ENCODE measurements at regions not wholly inside any gene's neighbourhood (a gene's known extent, or its start where the extent isn't known, plus 50 kb on each side); places are given as distances from the start of the nearest gene placed in this dataset.

GRCh38 chr10:117875793-117876192 is 170.9 kb downstream of the RAB11FIP2 start:
- TF ChIP-seq CTCF (conservative IDR thresholded peaks at IDR 0.05; ENCODE audit: low read depth), result no peak
- no peak overlapping the region for H3K27ac ChIP-seq
- DNase-seq (ENCODE audit: low spot score), result no peak
- ChIA-PET CTCF (interaction anchor here (0.6 kb wide), 1 partner anchor 342 kb away, joined by 3 read pairs; no protein-coding TSS in a partner anchor), POLR2A (ENCODE audit: low non-redundant PET) (no interaction called here)

- ChIA-PET CTCF (interaction anchor here (0.6 kb wide), 1 partner anchor 342 kb away, joined by 3 read pairs; no protein-coding TSS in a partner anchor), POLR2A (ENCODE audit: low non-redundant PET) (no interaction called here)
- no peak for TF ChIP-seq CTCF (conservative IDR thresholded peaks at IDR 0.05; ENCODE audit: low read depth)
- H3K27ac ChIP-seq, result no peak overlapping the region
- DNase-seq (ENCODE audit: low spot score), result no peak
These were observed 170.5 kb downstream of the RAB11FIP2 start for GRCh38 chr10:117876210-117876609.

DNA sequence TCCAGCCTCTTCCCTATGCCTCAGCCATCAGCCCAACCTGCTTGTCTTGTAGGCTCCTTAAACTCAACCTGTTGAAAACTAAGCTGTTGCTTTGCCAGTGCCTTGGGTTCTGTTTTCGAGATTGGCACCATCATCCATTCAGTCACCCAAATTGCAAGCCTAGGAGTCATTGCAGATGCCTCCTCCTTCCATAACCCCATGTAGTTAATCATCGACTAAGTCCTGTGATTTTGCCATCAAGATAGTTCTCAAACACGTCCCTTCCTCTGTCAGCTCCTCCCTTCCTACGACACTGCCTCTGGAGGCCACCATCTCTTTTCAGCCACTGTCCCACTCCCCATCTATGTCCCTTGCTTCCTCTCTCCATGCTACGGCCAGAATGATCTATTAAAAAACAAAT is 168.1 kb downstream of the RAB11FIP2 start:
- no peak for DNase-seq (ENCODE audit: low spot score)
- POLR2A ChIA-PET (ENCODE audit: low non-redundant PET), result no interaction called here
- no peak overlapping the region for H3K27ac ChIP-seq
- TF ChIP-seq CTCF (conservative IDR thresholded peaks at IDR 0.05; ENCODE audit: low read depth), result no peak
- CTCF ChIA-PET, result interaction anchor here (0.7 to 0.8 kb wide), 2 partner anchors 563 to 1115 kb away, joined by 3 read pairs; no protein-coding TSS in a partner anchor

GRCh38 chr10:117884093-117884492 is 162.6 kb downstream of the RAB11FIP2 start:
- no peak for DNase-seq (ENCODE audit: low spot score)
- POLR2A ChIA-PET (ENCODE audit: low non-redundant PET), result no interaction called here
- TF ChIP-seq CTCF (conservative IDR thresholded peaks at IDR 0.05; ENCODE audit: low read depth), result no peak
- CTCF ChIA-PET, result no interaction called here
- H3K27ac ChIP-seq, result no peak overlapping the region

- ChIA-PET POLR2A (ENCODE audit: low non-redundant PET) (no interaction called here), CTCF (interaction anchor here (1.2 kb wide), 1 partner anchor 454 kb away, joined by 4 read pairs; no protein-coding TSS in a partner anchor)
- no peak for DNase-seq (ENCODE audit: low spot score)
- no peak overlapping the region for H3K27ac ChIP-seq
- no peak for TF ChIP-seq CTCF (conservative IDR thresholded peaks at IDR 0.05; ENCODE audit: low read depth)
These were observed 162.1 kb downstream of the RAB11FIP2 start for GRCh38 chr10:117884592-117884991.

- H3K27ac ChIP-seq, result no peak overlapping the region
- DNase-seq (ENCODE audit: low spot score), result no peak
- ChIA-PET POLR2A (ENCODE audit: low non-redundant PET) (no interaction called here), CTCF (interaction anchor here (1.2 kb wide), 1 partner anchor 454 kb away, joined by 4 read pairs; no protein-coding TSS in a partner anchor)
- no peak for TF ChIP-seq CTCF (conservative IDR thresholded peaks at IDR 0.05; ENCODE audit: low read depth)
These were observed 161.4 kb downstream of the RAB11FIP2 start for GRCh38 chr10:117885206-117885829.

All from RWPE1 (cell line).